Lung (tissue), 11 donors: ENCODE measurements at regions not wholly inside any gene's neighbourhood (a gene's known extent, or its start where the extent isn't known, plus 50 kb on each side); places are given as distances from the start of the nearest gene placed in this dataset.

Experiments used
- ATAC-seq: fragments of 200-7000 bp; cut with Tn5 transposase; one replicate; pipeline ENCODE4 v1.9.1; 2020; ENCODE audit warnings: moderate number of reproducible peaks; ENCODE audit not compliant: insufficient read depth, low FRiP score
- DNase-seq, 3 donors: peaks; one replicate each; pipeline ENCODE4 v3.0.0-alpha.2; 2013 to 2017
- H3K27ac ChIP-seq, 2 donors: one replicate each; pipeline ENCODE4 v1.5.1; 2013; ENCODE audit warnings: mild to moderate bottlenecking in 2 of 2, moderate library complexity in 2 of 2, control low read depth in 1 of 2, inconsistent platforms in 1 of 2, low read depth in 1 of 2, low read length in 1 of 2
- H3K27me3 ChIP-seq, 3 donors: one replicate each; pipeline ENCODE4 v1.5.1; 2013; ENCODE audit warnings: low read length in 2 of 3; ENCODE audit not compliant: control insufficient read depth in 3 of 3, insufficient read depth in 3 of 3
- H3K36me3 ChIP-seq, 4 donors: one replicate each; pipeline ENCODE4 v1.5.1; 2013; ENCODE audit warnings: low read length in 4 of 4, mild to moderate bottlenecking in 1 of 4, moderate library complexity in 1 of 4; ENCODE audit not compliant: control insufficient read depth in 4 of 4, insufficient read depth in 4 of 4
- H3K4me1 ChIP-seq, 5 donors: one replicate each; pipeline ENCODE4 v1.5.1; 2013; ENCODE audit warnings: low read length in 5 of 5, mild to moderate bottlenecking in 2 of 5, moderate library complexity in 1 of 5; ENCODE audit not compliant: control insufficient read depth in 5 of 5, insufficient read depth in 5 of 5
- H3K4me3 ChIP-seq: one replicate; pipeline ENCODE4 v1.5.1; 2013; ENCODE audit warnings: mild to moderate bottlenecking, control low read depth, moderate library complexity
- H3K9ac ChIP-seq, 2 donors: one replicate each; pipeline ENCODE4 v1.5.1; 2013; ENCODE audit warnings: low read length in 2 of 2, control low read depth in 1 of 2; ENCODE audit not compliant: insufficient read depth in 1 of 2
- H3K9me3 ChIP-seq, 4 donors: one replicate each; pipeline ENCODE4 v1.5.1; 2013; ENCODE audit warnings: low read length in 3 of 4, mild to moderate bottlenecking in 1 of 4, moderate library complexity in 1 of 4; ENCODE audit not compliant: control insufficient read depth in 4 of 4, insufficient read depth in 3 of 4
- WGBS, 2 donors: extraction: QIAGEN DNeasy Blood & Tissue Kit; methylation state at CpG; one replicate each; pipeline ENCODE4 v1.1.7; 2013; 5-methylcytosine and 5-hydroxymethylcytosine counted together
- TF ChIP-seq, protein P1 (sequence below): IDR thresholded peaks from 2 replicates; pipeline ENCODE4 v1.5.1; 2012; ENCODE audit warnings: mild to moderate bottlenecking; ENCODE audit errors: control extremely low read depth, extremely low read depth
- donor health status: control.
- donor health status: control.
- donor health status: Bipolar disorder and iron deficiency.
- donor health status: healthy.
- donor health status: DM: yes; HTN: yes; CAD: no.

- WGBS, 2 donors: 93% methylated on average over 12 of the region's 12 CpGs
- TF ChIP-seq, protein P1, sequence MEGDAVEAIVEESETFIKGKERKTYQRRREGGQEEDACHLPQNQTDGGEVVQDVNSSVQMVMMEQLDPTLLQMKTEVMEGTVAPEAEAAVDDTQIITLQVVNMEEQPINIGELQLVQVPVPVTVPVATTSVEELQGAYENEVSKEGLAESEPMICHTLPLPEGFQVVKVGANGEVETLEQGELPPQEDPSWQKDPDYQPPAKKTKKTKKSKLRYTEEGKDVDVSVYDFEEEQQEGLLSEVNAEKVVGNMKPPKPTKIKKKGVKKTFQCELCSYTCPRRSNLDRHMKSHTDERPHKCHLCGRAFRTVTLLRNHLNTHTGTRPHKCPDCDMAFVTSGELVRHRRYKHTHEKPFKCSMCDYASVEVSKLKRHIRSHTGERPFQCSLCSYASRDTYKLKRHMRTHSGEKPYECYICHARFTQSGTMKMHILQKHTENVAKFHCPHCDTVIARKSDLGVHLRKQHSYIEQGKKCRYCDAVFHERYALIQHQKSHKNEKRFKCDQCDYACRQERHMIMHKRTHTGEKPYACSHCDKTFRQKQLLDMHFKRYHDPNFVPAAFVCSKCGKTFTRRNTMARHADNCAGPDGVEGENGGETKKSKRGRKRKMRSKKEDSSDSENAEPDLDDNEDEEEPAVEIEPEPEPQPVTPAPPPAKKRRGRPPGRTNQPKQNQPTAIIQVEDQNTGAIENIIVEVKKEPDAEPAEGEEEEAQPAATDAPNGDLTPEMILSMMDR: no peak
- no peak overlapping the region for H3K9ac ChIP-seq
- no peaks in the 10 kb centered on the region for H3K4me1 ChIP-seq
- DNase-seq: no peak
- no peak overlapping the region for H3K4me3 ChIP-seq
- no peak for ATAC-seq
- no peaks in the 10 kb centered on the region for H3K36me3 ChIP-seq
- no peak overlapping the region for H3K27ac ChIP-seq
- peaks cover 0 to 9% (median 0%) of the 10 kb centered on the region in 4 donors for H3K9me3 ChIP-seq
- no peaks in the 10 kb centered on the region for H3K27me3 ChIP-seq
Observed at GRCh38 chr13:19085876-19086275, 95.7 kb downstream of the TUBA3C start.

GRCh38 chr13:19085258-19085657 is 96.4 kb downstream of the TUBA3C start:
- Histone ChIP-seq H3K27ac (no peak overlapping the region), H3K9me3 (peaks cover 0 to 9% (median 0%) of the 10 kb centered on the region in 4 donors), H3K9ac (no peak overlapping the region), H3K36me3 (no peaks in the 10 kb centered on the region), H3K27me3 (no peaks in the 10 kb centered on the region), H3K4me3 (no peak overlapping the region), H3K4me1 (no peaks in the 10 kb centered on the region)
- 53 to 55% methylated on average over 3 of the region's 3 CpGs for WGBS, 2 donors
- TF ChIP-seq, protein P1: no peak
- DNase-seq: no peak
- ATAC-seq: no peak

GRCh38 chr13:19083340-19083739 is 98.3 kb downstream of the TUBA3C start:
- TF ChIP-seq, protein P1: no peak
- Histone ChIP-seq H3K27me3 (no peaks in the 10 kb centered on the region), H3K9ac (no peak overlapping the region), H3K4me1 (no peaks in the 10 kb centered on the region), H3K27ac (no peak overlapping the region), H3K36me3 (no peaks in the 10 kb centered on the region), H3K4me3 (no peak overlapping the region), H3K9me3 (peaks cover 0 to 11% (median 1%) of the 10 kb centered on the region in 4 donors)
- DNase-seq: no peak
- 73 to 79% methylated on average over 3 of the region's 3 CpGs for WGBS, 2 donors
- ATAC-seq: no peak

DNA sequence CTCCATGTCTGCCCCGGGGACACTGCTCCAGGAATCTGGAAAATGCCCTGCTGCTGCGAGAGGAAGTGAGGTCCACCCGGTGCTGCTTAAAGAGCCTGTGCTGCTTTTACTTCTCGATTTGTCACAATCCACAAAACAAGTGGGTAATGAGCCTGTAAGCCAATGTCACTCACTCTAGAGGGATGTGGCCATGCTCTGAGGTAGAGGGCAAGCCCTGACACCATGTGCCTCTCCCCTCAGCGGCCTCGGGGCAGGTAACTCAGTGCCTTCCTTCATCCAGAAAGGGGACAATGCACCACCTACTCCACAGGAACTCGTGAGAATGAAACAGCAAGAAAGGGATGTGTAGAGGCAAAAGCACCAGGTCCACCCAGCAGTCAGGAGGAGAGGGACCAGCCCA is 106.2 kb downstream of the TUBA3C start:
- Histone ChIP-seq H3K27me3 (no peaks in the 10 kb centered on the region), H3K27ac (no peak overlapping the region), H3K4me1 (no peaks in the 10 kb centered on the region), H3K4me3 (no peak overlapping the region), H3K9me3 (peaks cover 0 to 7% (median 3%) of the 10 kb centered on the region in 4 donors), H3K36me3 (no peaks in the 10 kb centered on the region), H3K9ac (no peak overlapping the region)
- 75 to 77% methylated on average over 7 of the region's 7 CpGs for WGBS, 2 donors
- ATAC-seq (no peak), DNase-seq (no peak)
- TF ChIP-seq, protein P1: no peak
